Ectodermal cell (in vitro differentiated cells): ENCODE measurements at regions not wholly inside any gene's neighbourhood (a gene's known extent, or its start where the extent isn't known, plus 50 kb on each side); places are given as distances from the start of the nearest gene placed in this dataset.
"Not testable (repeated sequence)": the region's sequence is repeated elsewhere in the genome, so short reads cannot be mapped to it uniquely, and the experiment has no call there.

Source experiments
- H3K27ac ChIP-seq: 2 replicates; pipeline ENCODE4 v1.7.0; 2013; ENCODE audit warnings: mild to moderate bottlenecking, low read depth, low read length; ENCODE audit not compliant: insufficient read depth, poor library complexity, severe bottlenecking
- H3K27me3 ChIP-seq: 2 replicates; pipeline ENCODE4 v1.7.0; 2013; ENCODE audit warnings: mild to moderate bottlenecking, low read length; ENCODE audit not compliant: insufficient read depth, control insufficient read depth, poor library complexity, severe bottlenecking
- H3K36me3 ChIP-seq: one replicate; pipeline ENCODE4 v1.7.0; 2013; ENCODE audit warnings: low read length; ENCODE audit not compliant: control insufficient read depth, insufficient read depth
- H3K4me1 ChIP-seq: one replicate; pipeline ENCODE4 v1.7.0; 2013; ENCODE audit warnings: low read length; ENCODE audit not compliant: control insufficient read depth, insufficient read depth
- H3K4me3 ChIP-seq: 2 replicates; pipeline ENCODE4 v1.7.0; 2013; ENCODE audit warnings: low read depth, low read length, control low read depth; ENCODE audit not compliant: insufficient read depth
- H3K9me3 ChIP-seq: 2 replicates; pipeline ENCODE4 v1.7.0; 2013; ENCODE audit warnings: mild to moderate bottlenecking, low read length, moderate library complexity; ENCODE audit not compliant: control insufficient read depth
- WGBS, 2 experiments: methylation state at CpG; one replicate each; pipeline ENCODE4 v1.1.7; 2013; ENCODE audit warnings: missing lambda C conversion rate in 2 of 2; 5-methylcytosine and 5-hydroxymethylcytosine counted together

DNA sequence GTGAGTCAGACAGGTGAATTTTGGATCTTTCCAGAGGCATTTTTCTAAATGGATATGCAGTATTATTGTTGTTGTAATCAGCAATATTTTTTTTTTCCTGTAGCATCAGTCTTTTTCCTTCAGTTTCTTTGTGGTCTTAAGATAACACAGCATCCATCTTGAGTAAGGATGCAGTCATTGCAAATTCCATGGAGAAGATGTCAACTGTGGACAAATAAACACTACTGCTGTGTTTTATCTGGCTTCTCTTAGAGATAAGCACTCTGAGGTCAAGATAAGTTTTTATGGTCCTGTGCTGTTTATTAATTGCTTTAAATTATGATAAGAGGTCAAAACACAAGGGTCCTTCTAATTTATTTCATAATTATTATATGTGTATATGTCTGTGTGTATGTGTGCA lies 1255.7 kb downstream of the ADGRL3 start:
- Histone ChIP-seq H3K4me3 (no peak overlapping the region), H3K9me3 (no peaks in the 10 kb centered on the region), H3K36me3 (no peaks in the 10 kb centered on the region), H3K4me1 (no peaks in the 10 kb centered on the region), H3K27ac (no peak overlapping the region), H3K27me3 (no peaks in the 10 kb centered on the region)

GRCh38 chr4:62454535-62454934 lies 1254.4 kb downstream of the ADGRL3 start:
- Histone ChIP-seq H3K4me1 (no peaks in the 10 kb centered on the region), H3K36me3 (no peaks in the 10 kb centered on the region), H3K4me3 (no peak overlapping the region), H3K27me3 (no peaks in the 10 kb centered on the region), H3K9me3 (no peaks in the 10 kb centered on the region), H3K27ac (no peak overlapping the region)
- WGBS, 2 experiments = 81 to 89% methylated on average over 1 of the region's 1 CpG

DNA sequence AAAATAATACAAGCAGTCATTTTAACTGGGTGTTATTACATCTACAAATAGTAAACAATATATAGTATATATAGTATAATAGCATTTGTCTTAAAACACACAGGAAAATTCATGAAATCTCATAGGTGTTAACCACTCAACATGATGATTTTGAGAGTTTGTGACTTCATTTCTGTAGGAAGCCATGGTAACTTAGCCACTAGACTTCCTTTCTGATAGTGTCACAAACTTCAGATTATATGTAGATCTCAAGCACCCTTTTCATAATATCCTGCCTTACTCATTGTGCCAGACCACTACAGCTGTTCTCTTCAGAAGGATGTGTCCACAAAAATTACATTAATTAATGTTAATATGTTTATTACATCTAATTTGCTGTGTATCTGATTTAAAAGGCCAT lies 1250.6 kb downstream of the ADGRL3 start:
- H3K27me3 ChIP-seq = no peaks in the 10 kb centered on the region
- no peaks in the 10 kb centered on the region for H3K36me3 ChIP-seq

GRCh38 chr4:62449538-62449937 lies 1249.4 kb downstream of the ADGRL3 start:
- H3K36me3 ChIP-seq = no peaks in the 10 kb centered on the region
- no peak overlapping the region for H3K27ac ChIP-seq
- no peak overlapping the region for H3K4me3 ChIP-seq
- no peaks in the 10 kb centered on the region for H3K27me3 ChIP-seq
- H3K4me1 ChIP-seq = no peaks in the 10 kb centered on the region
- 100% methylated on average over 1 of the region's 2 CpGs for WGBS, 2 experiments
- no peaks in the 10 kb centered on the region for H3K9me3 ChIP-seq

More for the DNA sequence above, 1250.6 kb downstream of the ADGRL3 start:
- Histone ChIP-seq H3K27ac (no peak overlapping the region), H3K4me1 (no peaks in the 10 kb centered on the region), H3K9me3 (no peaks in the 10 kb centered on the region), H3K4me3 (no peak overlapping the region)

DNA sequence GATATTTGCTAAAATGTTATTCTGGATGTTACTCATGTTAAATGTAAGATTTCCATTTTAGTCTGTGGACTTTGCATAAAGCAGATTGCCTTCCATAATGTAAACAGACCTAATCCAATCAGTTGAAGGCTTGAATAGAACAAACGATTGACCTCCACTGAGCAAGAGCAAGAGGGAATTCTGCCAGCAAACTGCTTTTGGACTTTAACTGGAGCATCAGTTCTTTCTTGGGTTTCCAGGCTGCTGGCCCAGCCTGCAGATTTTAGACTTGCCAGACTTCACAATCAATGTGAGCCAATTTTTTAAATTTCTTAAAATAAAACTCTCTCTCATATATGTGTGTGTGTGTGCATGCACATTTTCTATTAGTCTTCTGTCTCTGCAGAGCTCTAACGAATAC lies 1248.8 kb downstream of the ADGRL3 start:
- Histone ChIP-seq H3K27me3 (no peaks in the 10 kb centered on the region), H3K4me1 (no peaks in the 10 kb centered on the region), H3K9me3 (no peaks in the 10 kb centered on the region), H3K36me3 (no peaks in the 10 kb centered on the region), H3K4me3 (no peak overlapping the region), H3K27ac (no peak overlapping the region)
- WGBS, 2 experiments = 92 to 93% methylated on average over 1 to 2 of the region's 2 CpGs

GRCh38 chr4:62439051-62439450 lies 1238.9 kb downstream of the ADGRL3 start:
- H3K27me3 ChIP-seq = no peaks in the 10 kb centered on the region
- 76% methylated on average over 3 of the region's 3 CpGs for WGBS, 2 experiments
- no peak overlapping the region for H3K4me3 ChIP-seq

GRCh38 chr4:62434921-62435320 lies 1234.8 kb downstream of the ADGRL3 start:
- Histone ChIP-seq H3K9me3 (no peaks in the 10 kb centered on the region), H3K4me3 (no peak overlapping the region), H3K4me1 (no peaks in the 10 kb centered on the region), H3K27me3 (no peaks in the 10 kb centered on the region), H3K27ac (no peak overlapping the region), H3K36me3 (no peaks in the 10 kb centered on the region)

More at GRCh38 chr4:62439051-62439450, 1238.9 kb downstream of the ADGRL3 start:
- H3K9me3 ChIP-seq = no peaks in the 10 kb centered on the region
- H3K36me3 ChIP-seq = no peaks in the 10 kb centered on the region
- no peaks in the 10 kb centered on the region for H3K4me1 ChIP-seq
- H3K27ac ChIP-seq = no peak overlapping the region

- H3K4me1 ChIP-seq, H3K27me3 ChIP-seq, H3K9me3 ChIP-seq, H3K4me3 ChIP-seq, H3K27ac ChIP-seq, H3K36me3 ChIP-seq: not testable (repeated sequence)
- WGBS, 2 experiments = 89 to 93% methylated on average over 8 of the region's 8 CpGs
These were observed 1231.5 kb downstream of the ADGRL3 start for GRCh38 chr4:62431513-62432231.

- Histone ChIP-seq H3K36me3 (no peaks in the 10 kb centered on the region), H3K4me3 (no peak overlapping the region), H3K27ac (no peak overlapping the region), H3K27me3 (no peaks in the 10 kb centered on the region), H3K9me3 (no peaks in the 10 kb centered on the region), H3K4me1 (no peaks in the 10 kb centered on the region)
- 98 to 100% methylated on average over 4 to 5 of the region's 5 CpGs for WGBS, 2 experiments
These were observed 1229.2 kb downstream of the ADGRL3 start for GRCh38 chr4:62429297-62429696.

DNA sequence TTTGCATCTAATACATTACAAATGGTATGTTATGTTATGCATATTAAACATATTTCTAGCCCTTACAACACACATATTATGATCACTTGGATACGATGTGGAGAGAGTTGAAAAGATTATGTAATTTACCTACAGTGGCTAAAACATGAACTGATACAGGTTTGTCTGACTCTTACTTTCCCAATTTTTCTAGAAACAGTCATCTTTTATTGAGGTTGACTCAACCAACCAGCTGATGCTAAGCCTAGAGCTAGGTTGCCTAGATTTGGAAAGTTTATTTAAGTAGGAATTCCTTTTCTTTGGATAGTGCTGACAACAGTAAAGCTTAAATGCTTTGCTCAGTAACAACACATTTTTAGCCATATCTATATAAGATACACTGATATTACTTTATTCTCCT lies 1215.1 kb downstream of the ADGRL3 start:
- no CpG with 5 or more reads among the region's 1 CpG for WGBS, 2 experiments
- H3K9me3 ChIP-seq = no peaks in the 10 kb centered on the region
- H3K4me3 ChIP-seq = no peak overlapping the region
- H3K4me1 ChIP-seq = no peaks in the 10 kb centered on the region
- H3K27ac ChIP-seq = no peak overlapping the region
- H3K27me3 ChIP-seq = no peaks in the 10 kb centered on the region
- no peaks in the 10 kb centered on the region for H3K36me3 ChIP-seq

DNA sequence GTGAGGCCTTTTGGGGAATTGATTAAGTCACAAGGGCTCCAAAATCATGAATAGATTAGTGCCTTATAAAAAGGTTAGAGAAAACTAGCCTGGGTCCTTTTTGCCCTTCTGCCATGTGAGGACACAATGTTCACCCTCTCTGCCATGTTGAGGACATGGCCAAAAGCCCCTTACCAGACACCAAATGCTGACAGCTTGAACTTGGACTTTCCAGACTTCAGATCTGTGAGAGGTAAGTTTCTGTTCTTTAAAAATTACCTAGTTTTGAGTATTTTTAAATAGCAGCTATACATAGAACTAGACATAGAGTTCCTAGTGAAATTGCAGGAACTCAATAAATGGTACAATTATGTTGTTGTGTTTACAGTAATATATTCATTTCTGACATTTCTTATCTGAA lies 1214.4 kb downstream of the ADGRL3 start:
- Histone ChIP-seq H3K4me1 (no peaks in the 10 kb centered on the region), H3K27ac (no peak overlapping the region)

More for the DNA sequence above, 1214.4 kb downstream of the ADGRL3 start:
- Histone ChIP-seq H3K4me3 (no peak overlapping the region), H3K27me3 (no peaks in the 10 kb centered on the region), H3K9me3 (no peaks in the 10 kb centered on the region), H3K36me3 (no peaks in the 10 kb centered on the region)
